Small intestine (tissue), 7 donors: ENCODE measurements at regions not wholly inside any gene's neighbourhood (a gene's known extent, or its start where the extent isn't known, plus 50 kb on each side); places are given as distances from the start of the nearest gene placed in this dataset.

ENCODE experiments used
- DNase-seq, 2 donors: peaks; one replicate each; pipeline versions ENCODE4 v3.0.0 to v3.0.0-alpha.2; 2013
- FAIRE-seq: peaks from 2 replicates; lab custom pipeline; 2012; peaks lifted over from hg19 to GRCh38; lab: Jason Lieb, UNC
- H3K27ac ChIP-seq, 3 donors: one replicate each; pipeline ENCODE4 v1.5.1; 2013; ENCODE audit warnings: low read length in 2 of 3, mild to moderate bottlenecking in 2 of 3, control low read depth in 1 of 3, inconsistent platforms in 1 of 3, low read depth in 1 of 3, moderate library complexity in 1 of 3
- H3K27me3 ChIP-seq, 3 donors: one replicate each; pipeline ENCODE4 v1.6.1; 2013; ENCODE audit warnings: low read length in 3 of 3, inconsistent platforms in 1 of 3; ENCODE audit not compliant: control insufficient read depth in 3 of 3, insufficient read depth in 3 of 3
- H3K36me3 ChIP-seq, 3 donors: one replicate each; pipeline ENCODE4 v1.6.1; 2013; ENCODE audit warnings: low read length in 3 of 3, inconsistent platforms in 1 of 3, low read depth in 1 of 3, mild to moderate bottlenecking in 1 of 3, moderate library complexity in 1 of 3; ENCODE audit not compliant: control insufficient read depth in 3 of 3, insufficient read depth in 2 of 3
- H3K4me1 ChIP-seq, 3 donors: one replicate each; pipeline ENCODE4 v1.6.1; 2013; ENCODE audit warnings: low read length in 2 of 3, inconsistent platforms in 1 of 3, low read depth in 1 of 3, mild to moderate bottlenecking in 1 of 3, moderate library complexity in 1 of 3; ENCODE audit not compliant: control insufficient read depth in 3 of 3, insufficient read depth in 2 of 3
- H3K4me3 ChIP-seq, 3 donors: one replicate each; pipeline ENCODE4 v1.5.1; 2013; ENCODE audit warnings: low read length in 3 of 3, control low read depth in 1 of 3, inconsistent platforms in 1 of 3, low read depth in 1 of 3, mild to moderate bottlenecking in 1 of 3, moderate library complexity in 1 of 3
- H3K9me3 ChIP-seq, 2 donors: one replicate each; pipeline ENCODE4 v1.6.1; 2013; ENCODE audit warnings: low read depth in 1 of 2, low read length in 1 of 2; ENCODE audit not compliant: control insufficient read depth in 2 of 2, insufficient read depth in 1 of 2
- WGBS, 3 donors: extraction: QIAGEN DNeasy Blood & Tissue Kit; methylation state at CpG; one replicate each; pipeline ENCODE4 v1.1.7; 2013; 5-methylcytosine and 5-hydroxymethylcytosine counted together
- donor health status: healthy with polysubstance abuse.
- donor health status: control.
- donor health status: control.
- donor health status: Bipolar disorder and iron deficiency.
- donor health status: healthy.

GRCh38 chr12:58202933-58203718 lies 261.8 kb downstream of the ATP23 start:
- WGBS, 3 donors = 67 to 79% (median 67%) methylated on average over 3 of the region's 3 CpGs
- H3K9me3 ChIP-seq = no peaks in the 10 kb centered on the region
- H3K27me3 ChIP-seq = no peaks in the 10 kb centered on the region
- H3K4me3 ChIP-seq = no peak overlapping the region
- H3K4me1 ChIP-seq = no peaks in the 10 kb centered on the region
- H3K27ac ChIP-seq = no peak overlapping the region
- FAIRE-seq (no peak), DNase-seq (no peak)
- H3K36me3 ChIP-seq = no peaks in the 10 kb centered on the region

GRCh38 chr12:58204071-58204470 lies 262.7 kb downstream of the ATP23 start:
- Histone ChIP-seq H3K4me3 (no peak overlapping the region), H3K27ac (no peak overlapping the region), H3K9me3 (no peaks in the 10 kb centered on the region), H3K4me1 (no peaks in the 10 kb centered on the region), H3K27me3 (no peaks in the 10 kb centered on the region), H3K36me3 (no peaks in the 10 kb centered on the region)
- WGBS, 3 donors = 37 to 66% (median 50%) methylated on average over 1 of the region's 1 CpG
- FAIRE-seq (no peak), DNase-seq (no peak)

- H3K27me3 ChIP-seq = no peaks in the 10 kb centered on the region
- no peak for DNase-seq
Observed at GRCh38 chr12:58206876-58207275, 265.5 kb downstream of the ATP23 start.

GRCh38 chr12:58211211-58211610 lies 269.8 kb downstream of the ATP23 start:
- no peaks in the 10 kb centered on the region for H3K27me3 ChIP-seq
- DNase-seq (no peak), FAIRE-seq (no peak)
- WGBS, 3 donors = 82 to 89% (median 83%) methylated on average over 9 of the region's 9 CpGs
- no peak overlapping the region for H3K4me3 ChIP-seq
- H3K36me3 ChIP-seq = no peaks in the 10 kb centered on the region
- no peaks in the 10 kb centered on the region for H3K4me1 ChIP-seq
- no peak overlapping the region for H3K27ac ChIP-seq
- no peaks in the 10 kb centered on the region for H3K9me3 ChIP-seq

More at GRCh38 chr12:58206876-58207275, 265.5 kb downstream of the ATP23 start:
- 40 to 62% (median 57%) methylated on average over 3 of the region's 3 CpGs for whole genome bisulfite sequencing, 3 donors
- FAIRE-seq = no peak
- H3K36me3 ChIP-seq = no peaks in the 10 kb centered on the region
- H3K4me1 ChIP-seq = no peaks in the 10 kb centered on the region
- H3K27ac ChIP-seq = no peak overlapping the region
- H3K9me3 ChIP-seq = no peaks in the 10 kb centered on the region
- H3K4me3 ChIP-seq = no peak overlapping the region

- 77 to 89% (median 88%) methylated on average over 1 of the region's 1 CpG for WGBS, 3 donors
- Histone ChIP-seq H3K27ac (no peak overlapping the region), H3K36me3 (no peaks in the 10 kb centered on the region), H3K4me3 (no peak overlapping the region), H3K4me1 (no peaks in the 10 kb centered on the region), H3K27me3 (peaks cover 0 to under 1% (median 0%) of the 10 kb centered on the region in 3 donors), H3K9me3 (no peaks in the 10 kb centered on the region)
- DNase-seq = no peak
- no peak for FAIRE-seq
Observed at GRCh38 chr12:58217130-58217529, 275.8 kb downstream of the ATP23 start.

- Histone ChIP-seq H3K4me3 (no peak overlapping the region), H3K27ac (no peak overlapping the region), H3K27me3 (peaks cover 0 to 4% (median 0%) of the 10 kb centered on the region in 3 donors), H3K9me3 (no peaks in the 10 kb centered on the region), H3K36me3 (no peaks in the 10 kb centered on the region), H3K4me1 (no peaks in the 10 kb centered on the region)
- WGBS, 3 donors = 67 to 80% (median 78%) methylated on average over 3 of the region's 3 CpGs
- DNase-seq (no peak), FAIRE-seq (no peak)
Observed at GRCh38 chr12:58224536-58225105, 283.3 kb downstream of the ATP23 start.

GRCh38 chr12:58225203-58225877 lies 284.0 kb downstream of the ATP23 start:
- no peak overlapping the region for H3K27ac ChIP-seq
- peaks cover 0 to 4% (median 0%) of the 10 kb centered on the region in 3 donors for H3K27me3 ChIP-seq
- no peaks in the 10 kb centered on the region for H3K9me3 ChIP-seq
- H3K4me3 ChIP-seq = no peak overlapping the region
- DNase-seq (no peak), FAIRE-seq (no peak)
- no peaks in the 10 kb centered on the region for H3K36me3 ChIP-seq
- no peaks in the 10 kb centered on the region for H3K4me1 ChIP-seq

- DNase-seq (peak; percentile 21 to 58), FAIRE-seq (no peak)
- H3K36me3 ChIP-seq = no peaks in the 10 kb centered on the region
- no peak overlapping the region for H3K4me3 ChIP-seq
- no peaks in the 10 kb centered on the region for H3K27me3 ChIP-seq
- peak overlapping the region in 1 of 3 donors; percentile 27 for H3K27ac ChIP-seq
- H3K9me3 ChIP-seq = peaks cover 0 to 10% of the 10 kb centered on the region in 2 donors
- no peaks in the 10 kb centered on the region for H3K4me1 ChIP-seq
- 16 to 64% (median 41%) methylated on average over 2 of the region's 2 CpGs for WGBS, 3 donors
Observed at GRCh38 chr12:58233886-58234285, 292.5 kb downstream of the ATP23 start.
